RPMI7951 (cell line): ENCODE measurements at regions not wholly inside any gene's neighbourhood (a gene's known extent, or its start where the extent isn't known, plus 50 kb on each side); places are given as distances from the start of the nearest gene placed in this dataset.
"Not testable (repeated sequence)": the region's sequence is repeated elsewhere in the genome, so short reads cannot be mapped to it uniquely, and the experiment has no call there.

Experiments used
- DNase-seq: peaks from one replicate; pipeline ENCODE4 v3.0.0-alpha.2; 2012; ENCODE audit warnings: low read depth

DNA sequence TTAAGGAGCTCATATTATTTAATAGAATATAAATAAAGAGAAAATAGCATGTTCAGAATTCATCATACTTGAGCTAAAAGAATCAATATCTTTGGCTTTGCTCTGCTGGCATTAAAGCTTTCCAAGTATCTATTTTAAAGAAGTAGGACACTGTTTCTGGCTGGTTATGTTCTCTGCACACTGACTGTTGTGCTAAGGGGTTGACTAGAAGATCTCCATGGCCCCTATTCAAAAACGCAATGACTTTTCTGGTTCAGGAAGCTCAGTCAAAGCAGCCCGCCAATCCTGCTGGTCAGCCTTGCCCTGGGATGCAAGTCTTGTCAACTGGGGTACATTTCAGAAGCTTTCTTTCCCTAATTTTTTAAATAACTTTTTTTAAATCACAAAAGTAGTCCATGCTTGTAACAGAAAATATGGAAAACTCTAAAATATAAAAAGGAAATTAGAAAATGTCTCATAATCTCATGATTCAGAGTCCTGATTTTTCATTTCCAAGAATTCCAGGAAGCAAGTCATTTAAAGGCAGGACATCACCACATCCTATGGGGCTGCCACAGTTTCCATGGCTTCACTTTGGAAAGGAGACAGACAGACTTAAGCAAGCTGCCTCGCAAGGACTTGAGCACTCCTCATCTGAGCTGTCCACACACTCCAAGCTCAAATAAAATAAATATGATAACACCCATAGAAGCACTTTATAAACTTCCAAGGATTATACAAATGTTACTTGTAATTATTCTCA, 195.1 kb downstream of the TXNL1 start:
- DNase-seq, result no peak

DNA sequence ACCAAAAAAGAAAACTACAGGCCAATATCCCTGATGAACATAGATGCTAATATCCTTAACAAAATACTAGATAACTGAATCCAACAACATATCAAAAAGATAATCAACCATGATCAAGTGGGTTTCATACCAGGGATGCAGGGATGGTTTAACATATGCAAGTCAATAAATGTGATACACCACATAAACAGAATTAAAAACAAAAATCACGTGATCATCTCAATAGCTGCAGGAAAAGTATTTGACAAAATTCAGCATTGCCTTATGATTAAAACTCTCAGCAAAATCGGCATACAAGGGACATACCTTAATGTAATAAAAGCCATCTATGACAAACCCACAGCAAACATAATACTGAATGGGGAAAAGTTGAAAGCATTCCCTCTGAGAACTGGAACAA, 199.9 kb downstream of the TXNL1 start:
- DNase-seq, result not testable (repeated sequence)

DNA sequence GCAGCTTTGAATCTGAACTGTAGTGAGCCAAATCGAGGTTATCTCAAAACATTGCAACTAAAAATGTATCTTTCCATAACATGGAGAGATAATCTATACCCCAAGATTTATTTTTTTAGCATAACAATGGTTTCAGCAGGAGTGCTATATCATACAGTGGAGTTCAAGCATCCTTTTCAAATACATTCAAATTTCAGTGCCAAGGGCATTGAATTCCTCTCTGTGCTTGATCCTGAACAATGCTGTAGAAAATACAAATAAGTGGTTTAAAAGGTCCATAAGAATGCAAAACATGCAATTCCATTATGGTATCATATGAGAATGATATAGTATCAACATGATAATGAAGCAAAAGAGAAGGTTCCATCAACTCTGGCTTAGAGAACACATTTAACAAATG, 201.7 kb downstream of the TXNL1 start:
- no peak for DNase-seq

DNA sequence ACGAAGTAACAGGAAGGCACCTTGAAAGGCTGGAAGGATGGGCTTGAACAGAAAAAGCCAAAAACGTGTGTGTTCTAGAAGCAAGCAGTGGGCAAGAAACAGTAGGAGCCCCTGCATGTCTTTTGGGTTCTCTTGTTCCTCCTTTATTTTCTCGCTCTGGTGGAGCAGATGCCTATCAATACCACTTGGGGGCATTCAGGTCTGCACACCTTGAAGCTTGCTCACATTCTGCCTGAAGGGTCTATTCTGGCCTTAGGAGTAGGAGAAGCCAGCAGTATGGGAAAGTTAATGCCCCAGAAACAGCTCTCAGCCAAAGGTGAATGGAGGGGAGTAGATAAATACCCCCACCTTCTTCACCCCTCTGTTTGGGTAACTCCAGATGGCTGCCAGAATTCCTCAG, 204.5 kb downstream of the TXNL1 start:
- no peak for DNase-seq

DNA sequence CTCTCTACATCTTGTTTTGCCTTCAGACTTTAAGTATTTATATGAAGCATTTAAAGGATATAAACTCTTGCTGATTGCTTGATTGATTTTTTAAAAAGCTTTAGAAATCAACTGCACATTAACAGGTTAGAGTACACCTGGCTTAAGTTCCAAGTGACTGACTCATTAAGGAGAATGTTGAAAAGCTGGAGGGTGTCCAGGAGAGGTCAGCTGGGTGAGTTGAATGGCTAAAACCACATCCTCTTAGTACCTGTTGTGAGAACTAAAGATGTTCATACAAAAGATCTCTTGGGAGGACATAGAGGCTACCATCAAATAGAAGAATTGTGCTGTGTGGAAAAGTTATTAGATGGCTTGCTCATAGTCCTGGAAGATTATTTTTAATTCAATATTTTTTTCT, 206.8 kb downstream of the TXNL1 start:
- DNase-seq, result no peak

DNA sequence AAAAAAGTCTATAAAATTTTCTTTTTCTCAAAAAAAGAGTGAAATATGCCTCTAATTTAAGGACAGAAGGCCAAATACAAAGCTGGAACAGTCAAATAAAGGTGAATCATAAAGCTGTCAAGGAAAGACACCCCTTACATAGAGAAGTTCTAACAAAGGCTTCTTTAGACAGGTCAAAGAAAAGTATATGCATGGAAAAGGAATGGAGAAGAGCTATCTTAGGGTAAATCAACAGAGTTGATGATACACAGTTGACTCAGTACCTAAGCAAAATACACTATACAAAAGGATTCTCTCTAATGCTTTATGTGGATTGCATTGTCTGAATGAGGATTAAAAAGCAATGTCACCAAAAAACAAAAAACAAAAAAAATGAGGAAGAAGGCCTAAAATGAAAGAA, 214.8 kb downstream of the TXNL1 start:
- DNase-seq, result no peak

DNA sequence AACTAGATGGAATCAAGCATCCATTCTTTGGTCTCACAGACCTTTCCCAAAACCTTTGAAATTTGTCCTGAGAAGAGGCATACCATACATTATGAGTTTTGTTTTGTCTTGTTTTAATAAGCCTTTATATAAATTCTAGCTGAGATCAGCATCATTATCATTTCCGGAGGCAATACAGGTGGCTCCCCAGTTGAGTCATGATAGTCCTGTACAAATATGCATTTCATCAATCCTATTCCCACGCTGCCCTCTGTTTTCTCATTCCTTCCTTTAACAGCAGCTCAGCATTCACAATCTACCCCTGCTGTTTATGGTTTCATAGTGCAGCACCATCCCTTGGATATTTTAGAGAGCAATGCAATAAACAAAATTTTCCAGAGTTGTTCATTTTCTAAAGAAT, 216.7 kb downstream of the TXNL1 start:
- no peak for DNase-seq

DNA sequence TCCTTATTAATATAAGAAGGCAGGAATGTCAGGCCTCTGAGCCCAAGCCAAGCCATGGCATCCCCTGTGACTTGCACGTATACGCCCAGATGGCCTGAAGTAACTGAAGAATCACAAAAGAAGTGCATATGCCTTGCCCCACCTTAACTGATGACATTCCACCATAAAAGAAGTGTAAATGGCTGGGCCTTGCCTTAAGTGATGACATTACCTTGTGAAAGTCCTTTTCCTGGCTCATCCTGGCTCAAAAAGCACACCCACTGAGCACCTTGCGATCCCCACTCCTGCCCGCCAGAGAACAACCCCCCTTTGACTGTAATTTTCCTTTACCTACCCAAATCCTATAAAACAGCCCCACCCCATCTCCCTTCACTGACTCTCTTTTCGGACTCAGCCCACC, 217.5 kb downstream of the TXNL1 start:
- not testable (repeated sequence) for DNase-seq

DNA sequence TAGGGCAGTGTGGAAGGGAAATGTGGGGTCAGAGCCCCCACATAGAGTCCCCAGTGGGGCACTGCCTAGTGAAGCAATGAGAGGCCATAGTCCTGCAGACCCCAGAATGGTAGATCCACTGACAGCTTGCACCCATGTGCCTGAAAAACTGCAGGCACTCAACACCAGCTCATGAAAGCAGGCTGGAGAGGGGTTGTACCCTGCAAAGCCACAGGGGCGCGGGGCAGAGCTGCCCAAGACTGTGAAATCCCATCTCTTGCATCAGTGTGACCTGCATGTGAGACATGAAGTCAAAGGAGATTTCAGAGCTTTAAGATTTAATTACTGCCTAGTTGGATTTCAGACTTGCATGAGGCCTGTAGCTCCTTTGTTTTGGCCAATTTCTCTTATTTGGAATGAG, 224.0 kb downstream of the TXNL1 start:
- no peak for DNase-seq

DNA sequence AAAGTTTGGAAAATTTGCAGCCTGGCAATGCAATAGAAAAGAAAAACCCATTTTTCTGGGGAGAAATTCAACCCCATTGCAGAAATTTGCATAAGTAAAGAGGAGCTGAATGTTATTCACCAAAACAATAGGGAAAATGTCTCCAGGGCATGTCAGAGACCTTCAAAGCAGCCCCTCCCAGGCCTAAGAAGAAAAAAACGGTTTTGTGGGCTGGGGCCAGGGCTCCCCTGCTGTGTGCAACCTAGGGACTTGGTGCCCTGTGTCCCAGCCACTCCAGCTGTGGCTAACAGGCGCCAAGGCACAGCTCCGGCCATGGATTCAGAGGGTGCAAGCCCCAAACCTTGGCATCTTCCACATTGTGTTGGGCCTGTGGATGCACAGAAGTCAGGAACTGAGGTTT, 224.5 kb downstream of the TXNL1 start:
- DNase-seq, result no peak

DNA sequence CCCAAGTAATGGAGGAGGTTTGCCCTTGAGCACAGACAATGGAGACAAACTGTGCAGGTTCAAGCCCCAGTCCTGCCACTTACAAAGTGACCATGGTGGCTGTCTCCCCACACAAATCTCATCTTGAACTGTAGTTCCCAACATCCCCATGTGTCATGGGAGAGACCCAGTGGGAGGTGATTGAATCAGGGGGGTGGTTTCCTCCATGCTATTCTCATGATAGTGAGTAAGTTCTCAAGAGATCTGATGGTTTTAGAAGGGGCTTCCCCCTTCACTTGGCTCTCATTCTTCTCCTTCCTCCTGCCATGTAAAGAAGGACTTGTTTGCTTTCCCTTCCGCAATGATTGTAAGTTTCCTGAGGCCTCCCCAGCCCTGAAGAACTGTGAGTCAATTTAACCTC, 225.4 kb downstream of the TXNL1 start:
- DNase-seq, result no peak

DNA sequence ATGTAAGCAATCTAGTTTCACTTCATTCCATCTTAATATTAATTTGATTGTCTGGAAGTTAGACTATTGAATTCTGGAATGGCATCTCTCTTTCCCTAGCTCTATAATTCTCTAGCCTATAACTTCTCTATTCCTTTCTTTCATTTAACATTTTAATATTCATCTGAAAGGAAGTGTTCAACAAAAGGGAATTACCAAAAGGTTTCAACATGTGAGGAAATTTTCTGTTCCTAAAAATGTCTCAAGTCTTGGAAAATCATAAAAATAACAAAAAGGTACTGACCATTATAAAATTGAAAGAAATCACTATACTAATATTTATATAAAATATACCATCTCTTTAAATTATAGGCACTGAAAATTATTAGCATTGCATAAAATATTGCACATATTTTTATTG, 228.7 kb downstream of the TXNL1 start:
- no peak for DNase-seq

DNA sequence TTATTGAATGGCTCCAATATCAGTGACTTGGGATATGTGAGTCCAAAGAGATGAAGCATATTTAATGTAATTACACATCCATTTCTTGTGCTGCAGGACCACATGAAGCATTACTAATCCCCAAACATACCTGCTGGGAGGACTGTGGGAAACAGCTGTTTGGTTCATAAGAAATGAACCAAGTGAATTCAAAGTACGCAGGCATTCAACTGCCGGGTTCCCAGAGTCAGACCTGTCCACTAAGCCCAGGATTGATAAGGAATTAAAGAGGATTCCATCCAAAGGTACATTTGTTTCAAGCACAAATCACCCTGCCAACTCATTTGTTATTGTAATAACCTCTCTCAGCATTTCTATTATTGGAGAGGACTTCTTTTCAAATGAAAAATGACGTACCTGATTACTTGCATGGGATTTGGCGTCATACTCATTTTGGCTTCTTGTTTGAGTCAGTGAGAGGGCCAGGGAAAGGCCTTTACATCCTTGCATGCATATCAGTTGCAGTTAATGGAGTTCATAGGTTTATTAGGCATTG, 230.7 kb downstream of the TXNL1 start:
- DNase-seq, result no peak

DNA sequence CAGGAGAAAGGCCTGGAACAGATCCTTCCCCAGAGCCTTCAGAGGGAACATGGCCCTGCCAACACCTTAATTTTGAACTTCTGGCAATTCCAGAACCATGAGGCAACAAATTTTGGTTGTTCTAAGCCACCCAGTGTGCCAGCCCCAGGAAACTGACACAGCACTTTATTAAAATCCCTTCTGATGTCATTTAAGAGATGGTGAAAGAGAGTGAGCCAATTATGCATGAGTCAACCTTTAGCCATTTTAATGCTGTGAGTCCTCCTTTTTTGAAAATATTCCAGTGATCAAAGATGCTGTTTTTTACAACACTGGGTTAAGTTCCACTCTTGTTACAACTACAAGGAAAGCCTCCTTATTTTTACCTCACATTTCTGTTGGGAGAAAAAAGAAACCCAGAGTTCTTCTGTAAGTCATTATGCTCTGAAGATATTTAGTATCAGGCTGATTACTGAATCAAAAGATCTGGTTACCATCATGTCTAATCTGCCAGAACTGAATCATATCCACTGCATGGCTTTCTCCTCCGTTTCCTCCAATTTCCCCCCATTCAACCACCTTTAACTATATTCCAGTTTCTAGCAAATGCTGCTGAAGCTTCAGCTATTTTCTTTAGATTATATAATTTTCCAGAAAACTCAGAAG, 235.4 kb downstream of the TXNL1 start:
- DNase-seq, result peak; percentile 70

DNA sequence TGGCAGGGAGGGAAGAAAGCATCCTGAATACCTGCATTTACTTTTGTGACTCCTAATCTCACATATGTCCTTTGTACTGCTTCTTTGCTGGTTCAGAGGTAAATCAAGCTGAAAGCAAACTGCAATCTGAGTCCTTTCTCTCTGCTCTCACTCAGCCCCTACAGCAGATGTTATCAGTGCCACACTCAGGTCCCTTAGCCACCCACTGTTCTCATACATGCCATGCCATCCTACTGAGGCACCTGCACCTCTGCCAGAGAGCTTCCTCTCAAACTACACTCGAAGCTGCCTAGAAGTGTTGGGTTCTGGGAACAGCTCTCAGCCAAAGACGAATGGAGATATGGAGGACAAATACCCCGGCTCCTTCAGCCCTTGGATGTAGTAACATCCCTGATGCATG, 244.5 kb downstream of the TXNL1 start:
- no peak for DNase-seq

DNA sequence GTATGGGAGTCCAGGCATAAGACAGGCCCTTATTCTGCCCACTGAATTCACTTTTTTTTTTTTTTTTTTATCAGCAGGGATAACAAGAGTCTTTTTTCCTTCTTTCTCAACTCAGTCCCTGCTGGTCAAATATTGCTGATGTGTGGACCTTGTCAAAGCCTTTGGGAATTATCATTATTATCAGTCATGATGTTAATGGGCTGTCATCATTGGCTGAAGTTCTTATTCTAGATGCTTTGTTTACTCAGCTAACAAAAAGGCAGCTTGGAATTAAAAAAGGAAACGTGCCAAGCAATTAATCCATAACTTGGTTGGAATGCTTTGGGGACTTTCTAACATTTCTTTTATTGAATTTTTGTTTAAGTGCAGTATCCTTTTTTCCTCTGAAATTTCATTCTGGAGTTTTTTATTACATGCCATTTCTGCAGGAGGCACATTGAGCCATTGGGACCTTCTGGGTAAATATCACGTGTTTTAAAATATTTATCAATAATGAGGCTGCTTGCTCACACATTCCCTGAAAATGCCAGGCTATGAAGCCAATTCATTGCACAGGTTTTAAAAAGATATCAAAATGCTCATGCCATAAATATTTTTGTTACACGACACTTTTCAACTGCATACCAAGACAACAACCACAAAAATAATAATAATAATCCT, 246.3 kb downstream of the TXNL1 start:
- no peak for DNase-seq

DNA sequence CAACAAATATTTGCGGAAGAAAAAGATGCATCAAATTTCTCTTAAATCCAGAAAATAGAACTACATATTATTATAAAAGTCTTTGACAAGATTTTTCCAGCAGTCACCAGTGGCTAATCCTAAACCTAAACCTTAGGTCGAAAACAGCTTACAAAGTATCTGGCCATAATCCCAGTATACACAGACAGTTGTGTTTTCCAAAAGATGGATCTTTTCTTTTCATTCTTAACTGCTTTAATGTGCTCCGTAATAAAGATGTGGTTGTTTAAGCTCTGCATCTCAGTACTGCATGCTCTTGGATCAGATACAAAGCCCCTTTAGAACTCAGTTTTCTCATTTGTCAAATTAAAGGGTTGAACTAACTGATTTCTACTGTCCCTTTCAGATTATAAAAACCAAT, 247.8 kb downstream of the TXNL1 start:
- no peak for DNase-seq

DNA sequence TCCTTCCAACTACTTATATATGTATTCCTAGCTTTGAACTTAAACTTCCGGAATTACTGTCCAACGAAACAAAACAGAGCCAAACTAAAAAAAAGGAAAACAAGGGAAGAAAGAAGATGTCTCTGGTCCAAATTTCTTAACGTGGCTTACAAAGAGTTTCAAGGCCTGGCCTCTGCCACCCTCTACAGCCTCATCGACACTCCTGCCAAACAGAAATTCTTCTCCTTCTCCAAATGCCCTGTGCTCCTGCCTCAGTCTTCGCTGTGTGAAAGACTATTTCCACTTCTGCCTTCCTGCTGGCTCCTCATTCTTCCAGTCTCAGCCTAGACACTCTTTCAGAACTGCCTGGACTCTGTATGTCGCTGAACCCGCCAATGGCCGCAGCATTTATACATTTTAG, 249.2 kb downstream of the TXNL1 start:
- DNase-seq, result peak; percentile 14

DNA sequence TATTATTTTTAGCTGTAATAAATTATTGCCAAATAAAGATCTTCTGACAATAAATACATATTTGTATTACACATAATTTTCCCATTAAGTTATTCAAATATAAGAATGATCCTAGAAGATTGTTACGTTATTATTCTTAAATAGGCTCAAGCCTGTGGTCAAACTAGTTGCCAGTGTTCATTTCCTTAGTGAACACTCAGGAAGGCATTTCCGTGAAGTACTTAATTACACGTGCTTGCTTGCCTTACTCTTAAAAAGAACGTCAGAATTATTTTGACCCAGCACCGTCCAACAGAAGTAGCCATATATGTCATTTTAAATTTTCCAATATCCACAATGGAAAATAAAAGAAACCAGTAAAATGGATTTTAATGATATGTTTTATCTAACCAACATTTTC, 249.8 kb downstream of the TXNL1 start:
- DNase-seq, result no peak

DNA sequence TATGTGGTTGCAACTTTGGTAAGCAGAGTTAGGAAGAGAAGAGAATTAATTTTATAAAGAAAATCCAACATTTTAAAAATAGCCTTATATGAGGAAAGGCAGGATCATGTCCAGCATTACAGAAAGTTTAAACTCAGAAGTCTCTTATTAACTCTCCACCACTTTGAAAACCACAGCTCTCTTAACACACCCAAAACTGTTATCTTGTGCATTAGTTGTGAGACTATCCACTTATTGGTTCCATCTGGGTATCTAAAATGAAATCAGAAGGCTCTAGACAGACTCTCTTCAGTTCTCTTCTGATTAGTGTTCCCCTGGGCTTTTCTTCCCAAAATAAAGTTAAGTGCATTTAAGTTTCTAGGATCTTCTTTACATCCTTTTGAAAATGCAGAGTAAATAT, 251.5 kb downstream of the TXNL1 start:
- no peak for DNase-seq

DNA sequence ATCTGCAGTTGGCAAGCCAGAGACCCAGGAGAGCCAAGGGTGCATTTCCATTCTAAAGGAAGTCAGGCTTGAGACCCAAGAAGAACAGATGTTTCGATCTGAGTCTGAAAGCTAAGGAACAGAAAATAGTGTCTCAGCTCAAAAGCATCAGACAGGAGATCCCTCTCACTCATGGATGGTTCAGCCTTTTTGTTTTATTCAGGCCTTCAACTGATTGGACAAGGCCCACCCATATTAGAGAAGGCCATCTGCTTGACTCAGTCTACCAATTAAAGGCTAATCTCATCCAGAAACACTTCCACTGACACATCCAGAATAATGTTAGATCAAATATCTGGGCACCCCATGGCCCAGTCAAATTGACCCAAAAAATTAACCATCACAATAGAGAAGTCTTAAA, 255.0 kb downstream of the TXNL1 start:
- DNase-seq, result no peak

DNA sequence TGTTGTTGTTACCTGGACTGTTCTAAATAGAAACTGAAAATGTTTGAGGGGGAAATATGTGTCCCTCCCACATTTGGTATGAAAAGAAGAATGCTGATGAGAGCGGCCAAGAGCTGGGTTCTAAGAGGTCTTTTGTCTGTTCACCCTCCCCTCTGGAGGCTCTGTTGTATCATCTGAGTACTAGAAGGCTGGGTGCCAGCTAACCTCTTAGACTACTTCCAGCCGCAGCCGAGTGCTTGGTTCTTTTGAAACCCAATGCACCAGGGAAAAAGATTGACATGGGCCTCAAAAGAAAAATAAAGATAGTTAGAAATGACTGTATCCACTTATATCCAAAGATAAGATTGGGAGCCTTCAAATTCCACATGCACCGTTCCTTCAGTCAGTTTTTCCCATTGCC, 255.9 kb downstream of the TXNL1 start:
- DNase-seq, result no peak

DNA sequence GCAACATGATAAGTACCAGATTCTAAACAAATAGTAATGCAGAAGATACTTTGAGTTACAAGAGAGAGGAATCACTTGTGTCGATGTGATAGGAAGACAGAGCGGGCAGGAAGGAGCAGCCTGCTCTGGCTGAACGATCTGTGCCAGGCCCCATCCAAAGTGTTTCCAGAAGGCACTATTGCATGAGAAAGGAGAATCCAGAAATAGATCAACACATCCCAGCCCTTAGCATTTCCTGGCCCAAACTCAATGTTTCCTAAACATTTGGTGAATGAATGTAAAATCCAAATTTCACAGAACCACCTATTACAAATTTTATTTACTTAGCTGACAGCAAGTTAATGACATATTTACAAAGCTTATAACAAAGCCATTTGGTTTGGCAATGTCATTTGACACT, 257.2 kb downstream of the TXNL1 start:
- no peak for DNase-seq
